ENCODE measurements at regions not wholly inside any gene's neighbourhood (a gene's known extent, or its start where the extent isn't known, plus 50 kb on each side); places are given as distances from the start of the nearest gene placed in this dataset.
A peak's percentile ranks its signal among the peaks of the same experiment; 100 is the strongest.

DNA sequence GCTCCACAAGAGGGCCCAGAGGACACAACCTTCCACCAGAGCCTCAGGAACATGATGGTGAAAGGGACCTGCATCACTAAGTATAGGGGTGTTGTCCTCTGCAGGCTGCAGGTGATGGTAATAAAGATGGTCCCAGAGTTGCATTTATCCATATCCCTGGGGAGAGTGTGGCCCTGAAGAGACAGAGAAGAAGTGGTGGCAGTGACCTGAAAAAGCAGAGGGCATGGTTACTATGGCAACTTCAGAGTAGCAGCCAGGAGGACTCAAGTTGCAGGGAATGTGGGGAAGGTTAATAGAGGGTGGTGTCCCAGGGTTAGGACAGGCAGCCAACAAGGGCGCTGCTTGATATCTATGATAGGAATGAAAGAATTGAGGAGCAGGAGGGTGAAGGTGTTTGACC lies 57.1 kb downstream of the HLA-A start:
- DNase-seq = peak in 1 of 3 experiments; percentile 11

DNA sequence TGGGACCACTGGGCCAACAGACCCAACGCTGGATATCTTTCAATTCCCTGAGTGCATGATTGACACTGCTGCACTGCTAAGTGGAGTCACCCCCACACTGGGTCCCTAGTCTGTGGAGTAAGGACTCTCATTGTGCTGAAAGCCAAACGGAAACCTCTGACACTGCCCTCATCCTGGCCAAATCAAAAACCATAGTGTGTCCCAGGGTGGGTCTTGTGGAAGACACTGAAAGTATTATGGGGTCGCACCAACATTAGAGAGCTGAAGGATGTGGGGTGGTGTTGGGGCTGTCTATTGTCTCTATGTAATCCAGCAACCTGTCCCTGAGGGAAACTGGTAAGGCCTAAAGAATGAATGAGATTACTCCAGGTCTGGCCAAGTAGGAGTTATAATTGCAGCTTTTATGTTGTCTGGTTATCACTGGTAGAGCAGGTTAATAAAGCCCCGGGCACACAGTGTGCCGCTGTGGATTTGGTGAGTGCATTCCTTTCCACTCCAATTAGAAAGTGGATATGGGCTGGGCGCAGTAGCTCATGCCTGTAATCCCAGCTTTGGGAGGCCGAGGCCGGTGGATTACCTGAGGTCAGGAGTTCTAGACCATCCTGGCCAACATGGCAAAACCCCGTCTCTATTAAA lies 57.9 kb downstream of the HLA-A start:
- DNase-seq = no peak

DNA sequence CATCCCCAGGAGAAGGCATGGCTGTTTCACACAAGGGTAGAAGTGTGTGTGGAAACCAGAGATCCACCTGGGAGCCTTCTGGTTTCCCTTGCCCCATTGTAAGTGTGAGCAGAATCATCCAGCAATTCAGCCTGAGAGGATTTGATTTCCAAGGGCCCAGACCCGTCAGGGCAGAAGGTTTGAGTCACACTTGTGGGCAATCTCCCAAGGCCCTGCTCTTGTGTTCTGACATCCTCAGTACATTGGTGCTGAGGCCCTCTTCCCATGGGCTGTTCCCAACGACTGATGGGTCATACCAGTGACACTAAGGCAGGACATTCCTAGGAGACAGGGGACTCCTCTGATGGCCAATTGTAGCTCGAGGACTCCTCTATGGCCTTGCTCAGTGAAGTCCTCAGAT lies 58.2 kb upstream of the POLR1H start:
- DNase-seq = no peak

DNA sequence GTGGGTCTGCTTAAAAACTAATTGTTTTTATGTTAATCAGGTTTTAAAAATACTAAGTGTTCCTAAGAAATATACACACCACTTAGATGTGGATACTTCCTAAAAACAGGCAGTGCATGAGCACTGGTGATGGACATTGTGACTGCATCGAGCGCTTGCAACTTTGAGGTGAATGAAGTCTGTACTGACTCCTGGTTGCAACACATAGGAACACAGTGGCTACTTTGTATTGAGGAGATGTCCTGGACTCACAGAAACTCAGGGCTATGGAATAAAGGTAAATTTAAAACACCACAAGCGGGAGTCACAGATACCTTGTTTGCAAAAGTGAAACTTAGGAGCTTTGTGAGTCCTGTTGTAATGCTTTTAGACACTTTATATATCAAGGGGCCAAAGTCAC lies 55.6 kb upstream of the POLR1H start:
- no peak for DNase-seq

DNA sequence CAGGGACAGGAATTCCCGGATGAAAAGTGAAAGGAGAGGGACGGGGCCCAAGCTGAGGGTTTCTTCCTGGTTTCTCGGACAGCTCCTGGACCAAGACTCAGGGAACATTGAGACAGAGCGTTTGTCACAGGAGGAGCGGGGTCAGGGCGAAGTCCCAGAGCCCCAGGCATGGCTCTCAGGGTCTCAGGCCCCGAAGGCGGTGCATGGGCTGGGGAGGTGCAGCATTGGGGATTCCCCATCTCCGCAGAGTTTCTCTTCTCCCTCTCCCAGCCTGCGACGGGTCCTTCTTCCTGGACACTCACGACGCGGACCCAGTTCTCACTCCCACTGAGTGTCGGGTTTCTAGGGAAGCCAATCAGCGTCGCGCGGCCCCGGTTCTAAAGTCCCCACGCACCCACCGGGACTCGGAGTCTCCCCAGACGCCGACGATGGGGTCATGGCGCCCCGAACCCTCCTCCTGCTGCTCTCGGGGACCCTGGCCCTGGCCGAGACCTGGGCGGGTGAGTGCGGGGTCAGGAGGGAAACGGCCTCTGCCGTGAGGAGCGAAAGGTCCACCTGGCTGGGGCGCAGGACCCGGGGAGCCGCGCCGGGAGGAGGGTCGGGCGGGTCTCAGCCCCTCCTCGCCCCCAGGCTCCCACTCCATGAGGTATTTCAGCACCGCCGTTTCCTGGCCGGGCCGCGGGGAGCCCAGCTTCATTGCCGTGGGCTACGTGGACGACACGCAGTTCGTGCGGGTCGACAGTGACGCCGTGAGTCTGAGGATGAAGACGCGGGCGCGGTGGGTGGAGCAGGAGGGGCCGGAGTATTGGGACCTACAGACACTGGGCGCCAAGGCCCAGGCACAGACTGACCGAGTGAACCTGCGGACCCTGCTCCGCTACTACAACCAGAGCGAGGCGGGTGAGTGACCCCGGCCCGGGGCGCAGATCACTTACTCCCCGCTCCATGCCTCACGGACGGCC lies 54.6 kb upstream of the POLR1H start:
- DNase-seq = no peak

DNA sequence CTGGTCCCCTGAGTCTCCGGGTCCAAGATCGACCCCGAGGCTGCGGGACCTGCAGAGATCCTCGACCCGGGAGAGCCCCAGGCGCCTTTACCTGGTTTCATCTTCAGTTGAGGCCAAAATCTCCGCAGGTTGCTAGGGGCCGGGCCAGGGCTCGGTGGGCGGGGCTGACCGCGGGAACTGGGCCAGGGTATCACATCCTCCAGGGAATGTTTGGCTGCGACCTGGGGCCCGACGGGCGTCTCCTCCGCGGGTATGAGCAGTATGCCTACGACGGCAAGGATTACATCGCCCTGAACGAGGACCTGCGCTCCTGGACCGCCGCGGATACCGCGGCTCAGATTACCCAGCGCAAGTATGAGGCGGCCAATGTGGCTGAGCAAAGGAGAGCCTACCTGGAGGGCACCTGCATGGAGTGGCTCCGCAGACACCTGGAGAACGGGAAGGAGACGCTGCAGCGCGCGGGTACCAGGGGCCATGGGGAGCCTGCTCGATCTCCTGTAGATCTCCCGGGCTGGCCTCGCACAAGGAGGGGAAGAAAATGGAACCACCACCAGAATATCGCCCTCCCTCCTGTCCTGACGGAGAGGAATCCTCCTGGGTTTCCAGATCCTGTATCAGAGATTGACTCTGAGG lies 53.8 kb upstream of the POLR1H start:
- DNase-seq = peak in 1 of 3 experiments; percentile 24

DNA sequence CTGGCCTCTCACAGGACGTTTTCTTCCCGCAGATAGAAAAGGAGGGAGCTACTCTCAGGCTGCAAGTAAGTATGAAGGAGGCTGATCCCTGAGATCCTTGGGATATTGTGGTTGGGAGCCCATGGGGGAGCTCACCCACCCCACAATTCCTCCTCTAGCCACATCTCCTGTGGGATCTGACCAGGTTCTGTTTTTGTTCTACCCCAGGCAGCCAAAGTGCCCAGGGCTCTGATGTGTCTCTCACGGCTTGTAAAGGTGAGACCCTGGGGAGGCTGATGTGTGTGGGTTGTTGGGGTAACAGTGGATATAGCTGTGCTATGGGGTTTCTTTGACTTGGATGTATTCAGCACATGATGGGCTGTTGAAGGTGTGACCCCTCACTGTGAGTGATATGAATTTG lies 52.0 kb upstream of the POLR1H start:
- DNase-seq = no peak
